Peyer's patch (tissue), 4 donors: ENCODE measurements at regions not wholly inside any gene's neighbourhood (a gene's known extent, or its start where the extent isn't known, plus 50 kb on each side); places are given as distances from the start of the nearest gene placed in this dataset.

Source experiments
- POLR2A ChIP-seq, 2 donors: fragments of 450-650 bp; IDR thresholded peaks; one replicate each; pipeline ENCODE4 v1.5.1; 2017; ENCODE audit warnings: antibody characterized with exemption in 2 of 2, mild to moderate bottlenecking in 2 of 2, moderate library complexity in 2 of 2
- TF ChIP-seq, protein P1 (sequence below), 6 experiments: fragments of 450-650 bp in 4 of 6; fragments of 200-600 bp in 2 of 6; sonication (generic) in 1 of 6; IDR thresholded peaks; one replicate each; pipeline ENCODE4 v1.5.1; 2017 to 2019; ENCODE audit warnings: antibody characterized with exemption in 6 of 6, mild to moderate bottlenecking in 3 of 6, moderate library complexity in 1 of 6

DNA sequence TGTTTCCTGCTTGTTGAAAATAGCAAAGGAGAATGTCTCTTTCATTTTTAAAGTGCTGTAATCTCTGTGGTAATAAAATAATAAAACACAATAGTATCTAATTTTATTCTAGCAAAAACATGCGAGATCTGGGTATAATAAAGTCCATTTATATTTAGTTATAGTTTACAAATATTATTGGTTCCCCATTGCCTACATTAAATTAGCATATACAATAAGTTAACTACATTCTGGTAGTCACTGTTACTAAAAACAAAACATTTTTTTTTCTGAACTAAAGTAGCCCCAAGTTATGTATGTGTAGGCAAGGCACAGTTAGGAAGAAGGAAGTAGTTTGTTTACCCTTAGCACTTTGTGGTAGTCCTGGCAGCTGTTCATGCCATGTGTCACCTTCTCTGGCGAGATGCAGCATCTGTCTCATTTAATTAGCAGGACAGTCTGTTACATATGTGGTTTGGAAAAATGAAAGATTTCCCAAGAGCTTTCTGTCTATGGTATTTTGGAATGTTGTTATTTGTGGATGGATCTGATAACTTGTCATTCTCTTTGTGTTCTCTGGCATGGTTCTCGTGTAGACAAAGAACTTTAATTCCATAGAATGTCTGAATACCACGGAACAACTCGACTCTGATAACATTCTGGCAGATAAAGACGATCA is 231.3 kb upstream of the PITX2 start:
- TF ChIP-seq POLR2A (IDR thresholded peaks at IDR 0.05): no peak
- TF ChIP-seq, protein P1, sequence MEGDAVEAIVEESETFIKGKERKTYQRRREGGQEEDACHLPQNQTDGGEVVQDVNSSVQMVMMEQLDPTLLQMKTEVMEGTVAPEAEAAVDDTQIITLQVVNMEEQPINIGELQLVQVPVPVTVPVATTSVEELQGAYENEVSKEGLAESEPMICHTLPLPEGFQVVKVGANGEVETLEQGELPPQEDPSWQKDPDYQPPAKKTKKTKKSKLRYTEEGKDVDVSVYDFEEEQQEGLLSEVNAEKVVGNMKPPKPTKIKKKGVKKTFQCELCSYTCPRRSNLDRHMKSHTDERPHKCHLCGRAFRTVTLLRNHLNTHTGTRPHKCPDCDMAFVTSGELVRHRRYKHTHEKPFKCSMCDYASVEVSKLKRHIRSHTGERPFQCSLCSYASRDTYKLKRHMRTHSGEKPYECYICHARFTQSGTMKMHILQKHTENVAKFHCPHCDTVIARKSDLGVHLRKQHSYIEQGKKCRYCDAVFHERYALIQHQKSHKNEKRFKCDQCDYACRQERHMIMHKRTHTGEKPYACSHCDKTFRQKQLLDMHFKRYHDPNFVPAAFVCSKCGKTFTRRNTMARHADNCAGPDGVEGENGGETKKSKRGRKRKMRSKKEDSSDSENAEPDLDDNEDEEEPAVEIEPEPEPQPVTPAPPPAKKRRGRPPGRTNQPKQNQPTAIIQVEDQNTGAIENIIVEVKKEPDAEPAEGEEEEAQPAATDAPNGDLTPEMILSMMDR (IDR thresholded peaks at IDR 0.05): no peak
